Nephron progenitor cell (in vitro differentiated cells): ENCODE measurements at regions not wholly inside any gene's neighbourhood (a gene's known extent, or its start where the extent isn't known, plus 50 kb on each side); places are given as distances from the start of the nearest gene placed in this dataset.
"Not testable (repeated sequence)": the region's sequence is repeated elsewhere in the genome, so short reads cannot be mapped to it uniquely, and the experiment has no call there.

Source experiments
- DNase-seq: peaks from one replicate; pipeline ENCODE4 v3.0.0; 2021
- H3K27ac Mint-ChIP-seq: 2 replicates; pipeline ENCODE4 v1.8.0; 2021; ENCODE audit warnings: mild to moderate bottlenecking, moderate library complexity, mixed read lengths
- H3K27me3 Mint-ChIP-seq: 2 replicates; pipeline ENCODE4 v1.8.0; 2021; ENCODE audit warnings: mild to moderate bottlenecking, low read depth, mixed read lengths; ENCODE audit not compliant: poor library complexity
- H3K36me3 Mint-ChIP-seq: 2 replicates; pipeline ENCODE4 v1.8.0; 2021; ENCODE audit warnings: low read depth, mixed read lengths
- H3K4me1 Mint-ChIP-seq: 2 replicates; pipeline ENCODE4 v1.8.0; 2021; ENCODE audit warnings: mixed read lengths
- H3K4me3 Mint-ChIP-seq: 2 replicates; pipeline ENCODE4 v1.8.0; 2021; ENCODE audit warnings: mild to moderate bottlenecking, moderate library complexity, mixed read lengths
- H3K9me3 Mint-ChIP-seq: 2 replicates; pipeline ENCODE4 v1.8.0; 2021; ENCODE audit warnings: mild to moderate bottlenecking, moderate library complexity, mixed read lengths
- CTCF ChIP-seq: fragments of 200-600 bp; sonication (generic); IDR thresholded peaks from 2 replicates; pipeline ENCODE4 v1.5.0; 2021; ENCODE audit warnings: antibody characterized with exemption

GRCh38 chr10:44118500-44118899, 266.4 kb downstream of the CXCL12 start:
- H3K27me3 Mint-ChIP-seq = peaks cover 2% of the 10 kb centered on the region
- H3K27ac Mint-ChIP-seq = no peak overlapping the region
- H3K4me3 Mint-ChIP-seq = no peak overlapping the region
- no peak for TF ChIP-seq CTCF
- DNase-seq = no peak
- H3K4me1 Mint-ChIP-seq = no peaks in the 10 kb centered on the region
- no peaks in the 10 kb centered on the region for H3K36me3 Mint-ChIP-seq
- peaks cover 6% of the 10 kb centered on the region for H3K9me3 Mint-ChIP-seq

- Mint-ChIP-seq H3K4me1 (peaks cover 11% of the 10 kb centered on the region), H3K27ac (no peak overlapping the region), H3K36me3 (peaks cover 14% of the 10 kb centered on the region), H3K4me3 (no peak overlapping the region), H3K9me3 (peaks cover 22% of the 10 kb centered on the region), H3K27me3 (peaks cover 2% of the 10 kb centered on the region)
- no peak for TF ChIP-seq CTCF
- DNase-seq = no peak
Observed at GRCh38 chr10:44116474-44116873, 268.4 kb downstream of the CXCL12 start.

GRCh38 chr10:44115516-44115915, 269.4 kb downstream of the CXCL12 start:
- H3K4me1 Mint-ChIP-seq = peaks cover 11% of the 10 kb centered on the region
- DNase-seq = no peak
- no peak overlapping the region for H3K4me3 Mint-ChIP-seq
- H3K36me3 Mint-ChIP-seq = peaks cover 23% of the 10 kb centered on the region
- no peak overlapping the region for H3K27ac Mint-ChIP-seq
- TF ChIP-seq CTCF = no peak
- peaks cover 2% of the 10 kb centered on the region for H3K27me3 Mint-ChIP-seq
- H3K9me3 Mint-ChIP-seq = peaks cover 31% of the 10 kb centered on the region

GRCh38 chr10:44114441-44114840, 270.5 kb downstream of the CXCL12 start:
- Mint-ChIP-seq H3K36me3 (peaks cover 27% of the 10 kb centered on the region), H3K27ac (no peak overlapping the region), H3K4me3 (no peak overlapping the region), H3K9me3 (peaks cover 39% of the 10 kb centered on the region), H3K27me3 (peaks cover 2% of the 10 kb centered on the region), H3K4me1 (peaks cover 11% of the 10 kb centered on the region)
- no peak for TF ChIP-seq CTCF
- DNase-seq = no peak

- H3K27me3 Mint-ChIP-seq, H3K27ac Mint-ChIP-seq, H3K4me3 Mint-ChIP-seq: not testable (repeated sequence)
- Mint-ChIP-seq H3K4me1 (peaks cover 11% of the 10 kb centered on the region), H3K36me3 (peaks cover 30% of the 10 kb centered on the region), H3K9me3 (peaks cover 55% of the 10 kb centered on the region)
- peak; percentile 8 for DNase-seq
Observed at GRCh38 chr10:44112280-44112679, 272.6 kb downstream of the CXCL12 start.

- no peak for DNase-seq
- peaks cover 18% of the 10 kb centered on the region for H3K36me3 Mint-ChIP-seq
- H3K9me3 Mint-ChIP-seq = peaks cover 45% of the 10 kb centered on the region
- peaks cover 27% of the 10 kb centered on the region for H3K4me1 Mint-ChIP-seq
- H3K4me3 Mint-ChIP-seq = no peak overlapping the region
- no peak for TF ChIP-seq CTCF
- H3K27me3 Mint-ChIP-seq = peaks cover 2% of the 10 kb centered on the region
- no peak overlapping the region for H3K27ac Mint-ChIP-seq
Observed at GRCh38 chr10:44105696-44106095, 279.2 kb downstream of the CXCL12 start.
